ENCODE measurements at regions not wholly inside any gene's neighbourhood (a gene's known extent, or its start where the extent isn't known, plus 50 kb on each side); places are given as distances from the start of the nearest gene placed in this dataset.

DNA sequence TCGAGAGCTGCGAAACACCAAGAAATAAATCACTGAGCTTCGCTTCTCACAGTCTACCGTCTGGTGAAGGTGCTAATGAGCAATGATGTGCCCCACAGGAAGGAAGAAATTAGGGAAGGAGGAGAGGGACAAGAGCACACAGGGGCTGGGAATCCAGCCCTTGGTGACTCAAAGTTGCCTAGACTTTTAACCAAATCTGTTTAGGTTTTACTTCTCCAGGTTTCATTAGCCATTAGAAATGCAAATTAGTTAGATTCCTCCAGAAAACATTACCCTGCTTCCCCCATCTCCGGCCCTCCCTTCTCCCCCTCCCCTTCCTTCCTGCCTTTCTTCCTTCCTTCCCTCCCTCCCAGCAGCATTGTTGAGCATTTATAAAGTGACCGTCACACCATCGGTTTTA is 59.3 kb upstream of the UBE2E1 start:
- no peaks in the 10 kb centered on the region for H3K36me3 ChIP-seq
- no peaks in the 10 kb centered on the region for H3K27me3 ChIP-seq
- peaks cover 21% of the 10 kb centered on the region for H3K4me1 ChIP-seq
- 75% methylated on average over 7 of the region's 7 CpGs for WGBS
- DNase-seq (ENCODE audit: low spot score in 2 of 2): no peak
- no peak overlapping the region for H3K4me3 ChIP-seq
- H3K27ac ChIP-seq: no peak overlapping the region
- no peaks in the 10 kb centered on the region for H3K9me3 ChIP-seq
- TF ChIP-seq EP300 (IDR thresholded peaks at IDR 0.05): no peak

DNA sequence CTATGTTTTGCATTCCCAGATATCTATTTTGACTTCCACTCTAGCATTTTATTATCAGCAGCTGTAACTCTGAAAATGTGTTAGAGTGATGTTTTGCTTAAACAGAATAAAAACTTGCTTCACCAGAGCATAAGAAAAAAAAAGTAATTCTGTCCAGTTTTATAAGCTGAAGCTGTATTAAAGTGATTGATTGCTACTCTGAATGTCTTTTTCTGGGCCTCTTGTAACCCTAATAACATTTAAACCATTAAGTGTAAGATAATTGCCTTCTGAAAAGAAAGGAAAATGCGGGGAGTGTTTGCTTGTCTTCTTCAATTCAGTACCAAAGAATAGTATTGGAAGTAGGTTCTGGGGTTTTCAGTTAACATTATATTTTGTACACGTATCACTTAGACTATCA is 57.9 kb upstream of the UBE2E1 start:
- TF ChIP-seq POLR2A (IDR thresholded peaks at IDR 0.05): no peak
- H3K4me1 ChIP-seq: peaks cover 17% of the 10 kb centered on the region
- H3K36me3 ChIP-seq: no peaks in the 10 kb centered on the region
- H3K27me3 ChIP-seq: no peaks in the 10 kb centered on the region
- H3K4me3 ChIP-seq: no peak overlapping the region
- H3K9me3 ChIP-seq: no peaks in the 10 kb centered on the region
- 95% methylated on average over 2 of the region's 2 CpGs for WGBS
- DNase-seq (ENCODE audit: low spot score in 2 of 2): no peak
- H3K27ac ChIP-seq: no peak overlapping the region

GRCh38 chr3:23748398-23749110 is 57.2 kb upstream of the UBE2E1 start:
- 71% methylated on average over 4 of the region's 4 CpGs for WGBS
- no peak for DNase-seq (ENCODE audit: low spot score in 2 of 2)

DNA sequence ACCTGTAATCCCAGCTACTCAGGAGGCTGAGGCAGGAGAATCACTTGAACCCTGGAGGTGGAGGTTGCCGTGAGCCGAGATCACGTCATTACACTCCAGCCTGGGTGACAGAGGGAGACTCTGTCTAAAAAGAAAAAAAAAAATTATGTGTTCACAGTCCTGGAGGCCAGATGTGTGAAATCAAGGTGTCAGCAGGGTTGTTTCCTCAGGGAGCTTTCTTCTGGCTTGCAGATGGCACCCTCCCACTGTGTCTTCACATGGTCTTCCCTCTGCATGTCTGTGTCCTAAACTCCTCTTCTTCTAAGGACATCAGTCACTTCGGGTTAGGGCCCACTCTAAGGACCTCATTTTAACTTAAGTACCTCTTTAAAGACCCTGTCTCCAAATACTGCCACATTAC is 56.1 kb upstream of the UBE2E1 start:
- H3K36me3 ChIP-seq: no peaks in the 10 kb centered on the region
- H3K27me3 ChIP-seq: no peaks in the 10 kb centered on the region
- TF ChIP-seq EP300 (IDR thresholded peaks at IDR 0.05) (no peak), POLR2AphosphoS5 (IDR thresholded peaks at IDR 0.05) (no peak), POLR2A (IDR thresholded peaks at IDR 0.05) (no peak), CTCF (IDR thresholded peaks at IDR 0.05) (no peak)
- no peak for DNase-seq (ENCODE audit: low spot score in 2 of 2)
- H3K4me3 ChIP-seq: no peak overlapping the region
- H3K4me1 ChIP-seq: peaks cover 10% of the 10 kb centered on the region
- WGBS: 90% methylated on average over 4 of the region's 4 CpGs
- no peak overlapping the region for H3K27ac ChIP-seq
- H3K9me3 ChIP-seq: no peaks in the 10 kb centered on the region

More at GRCh38 chr3:23748398-23749110, 57.2 kb upstream of the UBE2E1 start:
- Histone ChIP-seq H3K27ac (no peak overlapping the region), H3K9me3 (no peaks in the 10 kb centered on the region), H3K36me3 (no peaks in the 10 kb centered on the region), H3K4me1 (peaks cover 13% of the 10 kb centered on the region), H3K4me3 (no peak overlapping the region), H3K27me3 (no peaks in the 10 kb centered on the region)
- TF ChIP-seq POLR2A (IDR thresholded peaks at IDR 0.05): no peak
- TF ChIP-seq CTCF (IDR thresholded peaks at IDR 0.05): no peak
- no peak for TF ChIP-seq EP300 (IDR thresholded peaks at IDR 0.05)
- no peak for TF ChIP-seq POLR2AphosphoS5 (IDR thresholded peaks at IDR 0.05)

GRCh38 chr3:23750573-23751210 is 55.1 kb upstream of the UBE2E1 start:
- Histone ChIP-seq H3K27ac (no peak overlapping the region), H3K27me3 (no peaks in the 10 kb centered on the region), H3K4me3 (no peak overlapping the region), H3K36me3 (no peaks in the 10 kb centered on the region), H3K4me1 (peaks cover 10% of the 10 kb centered on the region), H3K9me3 (no peaks in the 10 kb centered on the region)
- peak in 1 of 2 donors; percentile 43 for DNase-seq (ENCODE audit: low spot score in 2 of 2)
- 43% methylated on average over 11 of the region's 11 CpGs for WGBS
- no peak for TF ChIP-seq POLR2A (IDR thresholded peaks at IDR 0.05)
- no peak for TF ChIP-seq POLR2AphosphoS5 (IDR thresholded peaks at IDR 0.05)
- TF ChIP-seq EP300 (IDR thresholded peaks at IDR 0.05): no peak
- no peak for TF ChIP-seq CTCF (IDR thresholded peaks at IDR 0.05)

- WGBS: 45% methylated on average over 7 of the region's 7 CpGs
- H3K9me3 ChIP-seq: no peaks in the 10 kb centered on the region
- H3K4me3 ChIP-seq: no peak overlapping the region
- no peak for TF ChIP-seq EP300 (IDR thresholded peaks at IDR 0.05)
- TF ChIP-seq POLR2AphosphoS5 (IDR thresholded peaks at IDR 0.05): no peak
- TF ChIP-seq POLR2A (IDR thresholded peaks at IDR 0.05): no peak
- TF ChIP-seq CTCF (IDR thresholded peaks at IDR 0.05): no peak
- H3K4me1 ChIP-seq: peaks cover 10% of the 10 kb centered on the region
- no peak overlapping the region for H3K27ac ChIP-seq
- no peaks in the 10 kb centered on the region for H3K27me3 ChIP-seq
- H3K36me3 ChIP-seq: no peaks in the 10 kb centered on the region
- peak in 1 of 2 donors; percentile 64 for DNase-seq (ENCODE audit: low spot score in 2 of 2)
Measured at GRCh38 chr3:23751212-23751723, 54.5 kb upstream of the UBE2E1 start.

Data from suprapubic skin (tissue), 4 donors.